ENCODE measurements at regions not wholly inside any gene's neighbourhood (a gene's known extent, or its start where the extent isn't known, plus 50 kb on each side); places are given as distances from the start of the nearest gene placed in this dataset.

DNA sequence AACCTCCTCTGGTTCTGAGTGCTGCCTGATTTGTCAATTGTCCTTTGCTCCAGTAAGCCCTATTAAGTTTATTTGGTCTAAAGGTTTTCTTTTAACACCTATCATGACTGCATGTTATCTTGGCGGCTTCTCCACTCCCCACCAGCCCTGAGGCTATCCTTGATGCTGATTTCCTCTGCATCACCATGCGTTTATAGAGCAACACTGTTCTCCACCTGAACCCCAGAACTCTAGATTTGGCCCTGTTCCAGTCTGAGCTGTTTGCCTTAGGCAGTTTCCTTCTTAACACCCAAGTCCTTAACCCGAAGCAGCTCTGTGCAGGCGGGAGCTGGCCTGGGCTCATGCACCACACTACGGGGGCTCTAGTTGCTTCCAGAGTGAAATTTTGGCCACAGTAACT, 98.2 kb upstream of the NPAS2 start:
- Histone ChIP-seq H3K4me3 (ENCODE audit: insufficient read depth, low read depth, low read length) (no peak overlapping the region), H3K4me2 (ENCODE audit: low read length) (no peak overlapping the region), H3K79me2 (ENCODE audit: insufficient read depth, low read length) (no peaks in the 10 kb centered on the region), H3K9ac (ENCODE audit: low read length) (no peak overlapping the region), H2AFZ (ENCODE audit: low read depth, low read length) (no peak overlapping the region), H3K27ac (ENCODE audit: low read depth, low read length) (no peak overlapping the region), H3K4me1 (ENCODE audit: insufficient read depth, low read length) (no peaks in the 10 kb centered on the region), H3K27me3 (ENCODE audit: insufficient read depth, low read length) (no peaks in the 10 kb centered on the region), H3K9me3 (ENCODE audit: insufficient read depth, low read depth, low read length) (no peaks in the 10 kb centered on the region), H3K36me3 (ENCODE audit: insufficient read depth, low read length) (no peaks in the 10 kb centered on the region), H4K20me1 (ENCODE audit: insufficient read depth, low read length) (no peaks in the 10 kb centered on the region)
- FAIRE-seq (no peak), DNase-seq (ENCODE audit: low read depth) (no peak)
- TF ChIP-seq, protein P1, sequence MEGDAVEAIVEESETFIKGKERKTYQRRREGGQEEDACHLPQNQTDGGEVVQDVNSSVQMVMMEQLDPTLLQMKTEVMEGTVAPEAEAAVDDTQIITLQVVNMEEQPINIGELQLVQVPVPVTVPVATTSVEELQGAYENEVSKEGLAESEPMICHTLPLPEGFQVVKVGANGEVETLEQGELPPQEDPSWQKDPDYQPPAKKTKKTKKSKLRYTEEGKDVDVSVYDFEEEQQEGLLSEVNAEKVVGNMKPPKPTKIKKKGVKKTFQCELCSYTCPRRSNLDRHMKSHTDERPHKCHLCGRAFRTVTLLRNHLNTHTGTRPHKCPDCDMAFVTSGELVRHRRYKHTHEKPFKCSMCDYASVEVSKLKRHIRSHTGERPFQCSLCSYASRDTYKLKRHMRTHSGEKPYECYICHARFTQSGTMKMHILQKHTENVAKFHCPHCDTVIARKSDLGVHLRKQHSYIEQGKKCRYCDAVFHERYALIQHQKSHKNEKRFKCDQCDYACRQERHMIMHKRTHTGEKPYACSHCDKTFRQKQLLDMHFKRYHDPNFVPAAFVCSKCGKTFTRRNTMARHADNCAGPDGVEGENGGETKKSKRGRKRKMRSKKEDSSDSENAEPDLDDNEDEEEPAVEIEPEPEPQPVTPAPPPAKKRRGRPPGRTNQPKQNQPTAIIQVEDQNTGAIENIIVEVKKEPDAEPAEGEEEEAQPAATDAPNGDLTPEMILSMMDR (IDR thresholded peaks at IDR 0.05; ENCODE audit: insufficient read depth, low read depth, low read length), result no peak
- TF ChIP-seq EZH2 (IDR thresholded peaks at IDR 0.05; ENCODE audit: insufficient read depth, low read length), result no peak
- no peaks in the 10 kb centered on the region for H3K4me1 Mint-ChIP-seq (ENCODE audit: low read depth, unreplicated experiment)
- no peak overlapping the region for H3K27ac Mint-ChIP-seq (ENCODE audit: unreplicated experiment)
- H3K27me3 Mint-ChIP-seq (ENCODE audit: low read depth, unreplicated experiment), result peaks cover 6% of the 10 kb centered on the region
- H3K9me3 Mint-ChIP-seq (ENCODE audit: unreplicated experiment), result no peaks in the 10 kb centered on the region
- no peaks in the 10 kb centered on the region for H3K36me3 Mint-ChIP-seq (ENCODE audit: low read depth, unreplicated experiment)
- no peak overlapping the region for H3K4me3 Mint-ChIP-seq (ENCODE audit: unreplicated experiment)

DNA sequence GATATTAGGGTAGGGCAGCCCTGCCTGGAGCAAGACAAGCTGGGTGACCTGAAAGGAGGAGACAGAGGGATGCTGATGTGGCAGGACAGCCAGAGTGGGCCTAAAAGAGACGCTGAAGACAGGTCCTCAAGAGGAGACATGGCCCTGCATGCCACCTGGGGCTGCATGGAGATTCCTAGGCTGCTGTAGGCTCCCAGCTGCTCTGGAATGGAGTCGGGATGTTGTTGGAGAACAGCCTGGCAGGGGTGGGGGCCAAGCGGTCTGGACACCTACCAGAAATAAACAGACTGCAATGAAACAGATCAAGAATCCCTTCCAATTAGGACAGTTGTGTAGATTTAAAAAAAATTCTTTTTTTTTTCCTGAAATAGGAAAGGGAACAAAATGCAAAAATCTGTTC, 97.8 kb upstream of the NPAS2 start:
- Histone ChIP-seq H3K27ac (ENCODE audit: low read depth, low read length) (no peak overlapping the region), H3K9ac (ENCODE audit: low read length) (no peak overlapping the region), H4K20me1 (ENCODE audit: insufficient read depth, low read length) (no peaks in the 10 kb centered on the region), H3K4me2 (ENCODE audit: low read length) (no peak overlapping the region), H3K4me1 (ENCODE audit: insufficient read depth, low read length) (no peaks in the 10 kb centered on the region), H3K27me3 (ENCODE audit: insufficient read depth, low read length) (no peaks in the 10 kb centered on the region), H3K36me3 (ENCODE audit: insufficient read depth, low read length) (no peaks in the 10 kb centered on the region), H3K4me3 (ENCODE audit: insufficient read depth, low read depth, low read length) (no peak overlapping the region), H3K9me3 (ENCODE audit: insufficient read depth, low read depth, low read length) (no peaks in the 10 kb centered on the region), H3K79me2 (ENCODE audit: insufficient read depth, low read length) (no peaks in the 10 kb centered on the region), H2AFZ (ENCODE audit: low read depth, low read length) (no peak overlapping the region)
- H3K4me1 Mint-ChIP-seq (ENCODE audit: low read depth, unreplicated experiment), result no peaks in the 10 kb centered on the region
- FAIRE-seq, result no peak
- no peaks in the 10 kb centered on the region for H3K9me3 Mint-ChIP-seq (ENCODE audit: unreplicated experiment)
- H3K27me3 Mint-ChIP-seq (ENCODE audit: low read depth, unreplicated experiment), result peaks cover 6% of the 10 kb centered on the region
- DNase-seq (ENCODE audit: low read depth), result no peak
- no peak overlapping the region for H3K27ac Mint-ChIP-seq (ENCODE audit: unreplicated experiment)
- H3K4me3 Mint-ChIP-seq (ENCODE audit: unreplicated experiment), result no peak overlapping the region
- no peak for TF ChIP-seq EZH2 (IDR thresholded peaks at IDR 0.05; ENCODE audit: insufficient read depth, low read length)
- TF ChIP-seq, protein P1 (IDR thresholded peaks at IDR 0.05; ENCODE audit: insufficient read depth, low read depth, low read length), result no peak
- no peaks in the 10 kb centered on the region for H3K36me3 Mint-ChIP-seq (ENCODE audit: low read depth, unreplicated experiment)

DNA sequence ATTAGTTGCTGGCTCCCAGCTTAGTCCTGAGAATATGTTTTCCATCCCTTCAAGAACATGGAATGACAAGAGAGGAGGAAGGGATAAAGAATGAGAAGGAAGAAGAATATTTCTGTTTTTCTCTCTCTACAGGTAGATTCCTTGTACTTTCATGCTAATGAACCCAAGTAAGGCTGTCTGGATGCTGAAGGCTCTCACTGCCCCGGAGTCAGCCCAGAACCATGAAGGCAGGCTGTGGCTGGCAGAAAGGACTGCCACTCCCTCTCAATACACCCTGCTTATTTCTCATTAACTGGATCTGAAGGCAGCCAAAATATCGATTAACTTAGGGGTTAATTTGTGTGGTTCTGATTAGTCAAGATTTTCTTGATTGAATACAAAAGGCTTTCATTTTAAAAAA, 93.1 kb upstream of the NPAS2 start:
- no peaks in the 10 kb centered on the region for H4K20me1 ChIP-seq (ENCODE audit: insufficient read depth, low read length)
- TF ChIP-seq EZH2 (IDR thresholded peaks at IDR 0.05; ENCODE audit: insufficient read depth, low read length), result no peak
- TF ChIP-seq, protein P1 (IDR thresholded peaks at IDR 0.05; ENCODE audit: insufficient read depth, low read depth, low read length), result no peak
- no peaks in the 10 kb centered on the region for H3K9me3 ChIP-seq (ENCODE audit: insufficient read depth, low read depth, low read length)
- H3K9ac ChIP-seq (ENCODE audit: low read length), result no peak overlapping the region
- FAIRE-seq (no peak), DNase-seq (ENCODE audit: low read depth) (no peak)
- no peaks in the 10 kb centered on the region for H3K4me1 ChIP-seq (ENCODE audit: insufficient read depth, low read length)
- Mint-ChIP-seq H3K4me3 (ENCODE audit: unreplicated experiment) (no peak overlapping the region), H3K27ac (ENCODE audit: unreplicated experiment) (no peak overlapping the region), H3K4me1 (ENCODE audit: low read depth, unreplicated experiment) (no peaks in the 10 kb centered on the region), H3K9me3 (ENCODE audit: unreplicated experiment) (peaks cover 2% of the 10 kb centered on the region), H3K27me3 (ENCODE audit: low read depth, unreplicated experiment) (peaks cover 6% of the 10 kb centered on the region), H3K36me3 (ENCODE audit: low read depth, unreplicated experiment) (no peaks in the 10 kb centered on the region)
- no peak overlapping the region for H2AFZ ChIP-seq (ENCODE audit: low read depth, low read length)
- H3K27me3 ChIP-seq (ENCODE audit: insufficient read depth, low read length), result no peaks in the 10 kb centered on the region
- no peaks in the 10 kb centered on the region for H3K36me3 ChIP-seq (ENCODE audit: insufficient read depth, low read length)
- no peaks in the 10 kb centered on the region for H3K79me2 ChIP-seq (ENCODE audit: insufficient read depth, low read length)
- H3K4me2 ChIP-seq (ENCODE audit: low read length), result no peak overlapping the region
- no peak overlapping the region for H3K4me3 ChIP-seq (ENCODE audit: insufficient read depth, low read depth, low read length)
- no peak overlapping the region for H3K27ac ChIP-seq (ENCODE audit: low read depth, low read length)
